Fibroblast of lung (primary cell): ENCODE measurements at regions not wholly inside any gene's neighbourhood (a gene's known extent, or its start where the extent isn't known, plus 50 kb on each side); places are given as distances from the start of the nearest gene placed in this dataset.

Experiments used
- DNase-seq, 2 donors: peaks; one replicate each; pipeline versions ENCODE4 v3.0.0 to v3.0.0-alpha.2; 2010; ENCODE audit warnings: low read depth in 2 of 2
- H2AFZ ChIP-seq: 2 replicates; pipeline ENCODE4 v1.5.1; 2012; ENCODE audit warnings: low read length, control low read depth, inconsistent platforms
- H3K27ac ChIP-seq: 2 replicates; pipeline ENCODE4 v1.5.1; 2011; ENCODE audit warnings: low read length, control low read depth; ENCODE audit not compliant: insufficient read depth
- H3K27me3 ChIP-seq: 2 replicates; pipeline ENCODE4 v1.5.1; 2011; ENCODE audit warnings: mild to moderate bottlenecking, low read length; ENCODE audit not compliant: control insufficient read depth, insufficient read depth
- H3K36me3 ChIP-seq: 2 replicates; pipeline ENCODE4 v1.5.1; 2011; ENCODE audit warnings: low read length; ENCODE audit not compliant: control insufficient read depth, insufficient read depth
- H3K4me1 ChIP-seq: 2 replicates; pipeline ENCODE4 v1.5.1; 2011; ENCODE audit warnings: low read length; ENCODE audit not compliant: control insufficient read depth, insufficient read depth; ENCODE audit errors: extremely low read depth
- H3K4me2 ChIP-seq: 2 replicates; pipeline ENCODE4 v1.5.1; 2011; ENCODE audit warnings: low read length, control low read depth; ENCODE audit not compliant: insufficient read depth; ENCODE audit errors: extremely low read depth
- H3K4me3 ChIP-seq, 4 experiments: fragments of 200-600 bp in 1 of 4; sonication (generic) in 1 of 4; replicated peaks in 1 of 4; 2 replicates each; pipeline ENCODE4 v1.5.1; 2011 to 2016; ENCODE audit warnings: low read length in 4 of 4, low read depth in 3 of 4, mild to moderate bottlenecking in 3 of 4, control low read depth in 2 of 4, inconsistent platforms in 1 of 4, mixed read lengths in 1 of 4; ENCODE audit not compliant: insufficient read depth in 1 of 4; ENCODE audit errors: control extremely low read depth in 1 of 4
- H3K79me2 ChIP-seq: 2 replicates; pipeline ENCODE4 v1.5.1; 2012; ENCODE audit warnings: mild to moderate bottlenecking, low read length, inconsistent platforms; ENCODE audit not compliant: control insufficient read depth, insufficient read depth
- H3K9ac ChIP-seq: 2 replicates; pipeline ENCODE4 v1.5.1; 2011; ENCODE audit warnings: mild to moderate bottlenecking, low read length, control low read depth; ENCODE audit not compliant: insufficient read depth
- H3K9me3 ChIP-seq: 2 replicates; pipeline ENCODE4 v1.5.1; 2012; ENCODE audit warnings: low read depth, low read length; ENCODE audit not compliant: control insufficient read depth, insufficient read depth
- H4K20me1 ChIP-seq: 2 replicates; pipeline ENCODE4 v1.5.1; 2011; ENCODE audit warnings: low read length; ENCODE audit not compliant: control insufficient read depth, insufficient read depth; ENCODE audit errors: extremely low read depth
- CTCF ChIP-seq, 2 donors: IDR thresholded peaks in 1 of 2; conservative IDR thresholded peaks in 1 of 2; 1 replicate in 1 of 2; 2 replicates in 1 of 2; pipeline ENCODE4 v1.5.1; 2011 to 2012; ENCODE audit warnings: low read length in 2 of 2, control low read depth in 1 of 2, inconsistent platforms in 1 of 2, low read depth in 1 of 2, mild to moderate bottlenecking in 1 of 2
- EZH2 ChIP-seq: IDR thresholded peaks from 2 replicates; pipeline ENCODE4 v1.5.1; 2012; ENCODE audit warnings: low read length, control low read depth, mild to moderate bottlenecking; ENCODE audit errors: missing control alignments

- Histone ChIP-seq H3K9me3 (no peaks in the 10 kb centered on the region), H3K36me3 (no peaks in the 10 kb centered on the region), H3K79me2 (no peaks in the 10 kb centered on the region), H3K4me2 (no peak overlapping the region), H3K9ac (no peak overlapping the region), H2AFZ (no peak overlapping the region), H4K20me1 (no peaks in the 10 kb centered on the region), H3K4me3 (no peak overlapping the region), H3K27me3 (no peaks in the 10 kb centered on the region), H3K27ac (no peak overlapping the region), H3K4me1 (no peaks in the 10 kb centered on the region)
- no peak for DNase-seq
- TF ChIP-seq EZH2 (no peak), CTCF (conservative IDR thresholded peaks at IDR 0.05 in 1 of 2, IDR thresholded peaks at IDR 0.05 in 1 of 2; ENCODE audit: low read depth in 1 of 2, low read length in 2 of 2) (no peak)
Measured at GRCh38 chr2:53450923-53451322, 316.7 kb upstream of the CHAC2 start.

- DNase-seq, result peak; percentile 12 to 17
- no peak overlapping the region for H3K4me3 ChIP-seq
- no peaks in the 10 kb centered on the region for H3K79me2 ChIP-seq
- H3K9ac ChIP-seq, result no peak overlapping the region
- no peaks in the 10 kb centered on the region for H3K9me3 ChIP-seq
- no peak overlapping the region for H2AFZ ChIP-seq
- H3K27ac ChIP-seq, result no peak overlapping the region
- no peak for TF ChIP-seq CTCF (conservative IDR thresholded peaks at IDR 0.05 in 1 of 2, IDR thresholded peaks at IDR 0.05 in 1 of 2; ENCODE audit: low read depth in 1 of 2, low read length in 2 of 2)
- no peak for TF ChIP-seq EZH2
- H3K4me2 ChIP-seq, result no peak overlapping the region
- H3K4me1 ChIP-seq, result peaks cover 3% of the 10 kb centered on the region
- H3K36me3 ChIP-seq, result no peaks in the 10 kb centered on the region
- H3K27me3 ChIP-seq, result no peaks in the 10 kb centered on the region
- H4K20me1 ChIP-seq, result no peaks in the 10 kb centered on the region
Measured at GRCh38 chr2:53448591-53448990, 319.0 kb upstream of the CHAC2 start.

DNA sequence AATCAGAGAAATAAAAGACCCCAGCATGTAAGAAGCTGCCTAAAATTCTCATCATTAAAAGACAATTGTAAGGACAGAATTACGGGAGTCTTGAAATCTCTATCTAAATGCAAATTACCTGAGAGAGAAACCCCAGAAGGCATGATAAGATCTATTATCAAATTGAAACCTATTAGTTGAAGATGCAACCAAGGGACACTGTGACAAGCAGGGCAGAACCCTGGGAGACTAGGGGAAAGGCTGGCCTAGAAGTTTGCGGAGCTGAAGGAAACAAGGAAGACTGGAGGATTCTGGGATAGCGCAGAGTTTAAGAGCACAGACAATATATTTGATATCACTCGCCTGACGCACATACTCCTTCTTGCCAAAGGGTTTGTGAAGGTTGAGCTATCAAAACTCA is 319.5 kb upstream of the CHAC2 start:
- H2AFZ ChIP-seq, result no peak overlapping the region
- H3K27me3 ChIP-seq, result no peaks in the 10 kb centered on the region
- H3K9me3 ChIP-seq, result no peaks in the 10 kb centered on the region
- H3K4me1 ChIP-seq, result peaks cover 3% of the 10 kb centered on the region
- no peak overlapping the region for H3K4me3 ChIP-seq
- no peak overlapping the region for H3K27ac ChIP-seq
- no peaks in the 10 kb centered on the region for H3K79me2 ChIP-seq
- no peaks in the 10 kb centered on the region for H4K20me1 ChIP-seq
- no peak for TF ChIP-seq CTCF (conservative IDR thresholded peaks at IDR 0.05 in 1 of 2, IDR thresholded peaks at IDR 0.05 in 1 of 2; ENCODE audit: low read depth in 1 of 2, low read length in 2 of 2)
- no peak for TF ChIP-seq EZH2
- no peak overlapping the region for H3K9ac ChIP-seq
- no peak overlapping the region for H3K4me2 ChIP-seq
- no peaks in the 10 kb centered on the region for H3K36me3 ChIP-seq
- no peak for DNase-seq
